GM19455 (cell line): ENCODE measurements at regions not wholly inside any gene's neighbourhood (a gene's known extent, or its start where the extent isn't known, plus 50 kb on each side); places are given as distances from the start of the nearest gene placed in this dataset.

Experiments
- ATAC-seq: cut with Tn5 transposase; IDR thresholded peaks from one replicate; pipeline ENCODE4 v1.9.1; 2021; ENCODE audit not compliant: unreplicated experiment

- ATAC-seq: no peak
Measured at GRCh38 chr11:127063241-127063640, 62.7 kb upstream of the KIRREL3 start.

GRCh38 chr11:127061947-127062346, 61.4 kb upstream of the KIRREL3 start:
- no peak for ATAC-seq

- ATAC-seq: no peak
Measured at GRCh38 chr11:127059750-127060149, 59.2 kb upstream of the KIRREL3 start.

- no peak for ATAC-seq
Measured at GRCh38 chr11:127059286-127059685, 58.7 kb upstream of the KIRREL3 start.

- ATAC-seq: no peak
Measured at GRCh38 chr11:127058524-127058923, 58.0 kb upstream of the KIRREL3 start.

GRCh38 chr11:127057126-127057525, 56.6 kb upstream of the KIRREL3 start:
- no peak for ATAC-seq

- ATAC-seq: no peak
Measured at GRCh38 chr11:127056338-127056971, 55.9 kb upstream of the KIRREL3 start.

GRCh38 chr11:127055236-127055635, 54.7 kb upstream of the KIRREL3 start:
- ATAC-seq: no peak

GRCh38 chr11:127054153-127054552, 53.6 kb upstream of the KIRREL3 start:
- no peak for ATAC-seq

- ATAC-seq: no peak
Measured at GRCh38 chr11:127052404-127052803, 51.8 kb upstream of the KIRREL3 start.
